VCaP (cell line): ENCODE measurements at regions not wholly inside any gene's neighbourhood (a gene's known extent, or its start where the extent isn't known, plus 50 kb on each side); places are given as distances from the start of the nearest gene placed in this dataset.

Source experiments
- H3K27ac ChIP-seq: fragments of 450-650 bp; 2 replicates; pipeline ENCODE4 v1.5.1; 2017
- CTCF ChIP-seq: fragments of 450-650 bp; conservative IDR thresholded peaks from 2 replicates; pipeline ENCODE4 v1.5.1; 2017; ENCODE audit warnings: mild to moderate bottlenecking, moderate library complexity

DNA sequence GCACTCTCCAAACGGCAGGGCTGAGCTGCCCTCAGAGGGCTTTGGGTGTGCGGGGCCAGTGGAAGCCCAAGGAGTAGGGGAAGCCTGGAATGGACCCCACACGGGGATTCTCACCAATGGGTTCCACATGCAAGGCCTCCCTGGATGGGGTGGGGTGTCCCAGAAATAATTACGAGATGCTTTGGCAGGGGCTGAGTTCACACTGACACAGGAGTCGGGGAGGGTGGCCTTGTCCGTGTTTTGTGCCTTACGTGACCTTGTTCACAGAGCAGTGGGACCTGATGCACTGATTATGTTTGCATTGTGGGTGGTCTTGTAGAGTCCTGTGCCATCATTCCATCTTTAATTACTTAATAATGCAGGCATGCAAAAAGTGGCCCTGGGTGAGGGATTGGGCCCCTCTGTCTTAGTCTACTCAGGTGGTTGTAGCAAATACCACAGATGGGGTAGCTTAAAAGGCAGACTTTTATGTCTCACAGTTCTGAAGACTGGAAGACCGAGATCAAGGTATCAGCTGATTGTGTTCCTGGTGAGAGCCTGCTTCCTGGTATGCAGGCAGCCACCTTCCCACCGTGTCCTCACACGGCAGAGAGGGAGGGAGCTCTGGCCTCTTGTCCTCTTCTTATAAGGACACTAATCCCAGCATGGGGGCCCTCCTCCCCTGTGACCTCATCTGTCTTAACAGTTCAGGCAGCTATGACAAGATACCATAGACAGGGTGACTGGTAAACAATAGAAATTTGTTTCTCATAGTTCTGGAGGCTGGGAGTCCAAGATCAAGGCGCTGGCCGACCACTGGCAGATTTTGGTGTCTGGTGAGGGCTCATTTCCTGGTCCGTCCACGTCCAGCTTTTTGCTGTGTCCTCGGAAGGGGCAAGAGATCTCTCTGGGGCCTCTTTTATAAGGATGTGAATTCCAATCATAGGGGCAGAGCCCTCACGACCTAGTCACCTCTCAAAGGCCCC is 239.4 kb downstream of the IRF8 start:
- no peak overlapping the region for H3K27ac ChIP-seq
- no peak for TF ChIP-seq CTCF

DNA sequence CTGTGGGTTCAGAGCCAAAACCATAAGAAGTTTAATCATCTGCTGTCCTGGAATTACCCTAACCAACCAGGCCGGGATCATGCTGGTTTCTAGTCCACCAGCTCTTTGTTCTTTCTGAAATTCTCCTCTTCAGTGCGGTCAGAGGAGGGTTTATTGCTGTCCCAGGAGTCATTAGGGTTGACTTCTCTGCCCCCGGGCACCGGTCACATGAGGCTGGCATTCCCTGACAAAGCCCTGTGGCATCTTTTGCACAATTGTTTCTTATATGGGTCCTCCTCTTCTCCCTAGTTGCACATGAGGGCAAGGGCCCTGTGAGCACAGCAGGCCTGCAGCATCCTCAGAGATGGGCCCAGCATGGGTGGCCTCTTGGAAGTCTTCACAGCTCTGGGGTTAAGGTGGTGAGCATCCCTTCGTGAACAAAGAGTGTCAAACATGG is 243.9 kb downstream of the IRF8 start:
- H3K27ac ChIP-seq = no peak overlapping the region
- TF ChIP-seq CTCF = no peak

DNA sequence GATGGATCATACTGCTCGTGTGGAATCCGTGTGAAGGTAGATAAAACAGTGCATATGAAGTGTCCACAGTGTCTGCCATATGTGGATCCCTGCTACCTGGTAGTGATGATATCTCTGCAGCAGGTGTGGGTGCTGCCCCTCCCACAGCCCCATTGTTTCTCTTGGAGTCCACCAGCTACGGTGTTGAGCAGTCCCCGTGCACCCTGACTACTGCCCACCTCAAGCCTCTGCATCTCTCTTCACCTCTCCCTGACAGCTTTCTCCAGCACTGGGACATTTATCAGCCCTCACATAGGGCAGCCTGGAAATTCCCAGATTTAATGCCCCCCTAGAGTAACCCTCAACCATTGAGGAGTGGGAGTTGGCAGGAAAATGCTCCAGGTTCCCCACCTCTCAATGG is 244.7 kb downstream of the IRF8 start:
- no peak overlapping the region for H3K27ac ChIP-seq
- no peak for TF ChIP-seq CTCF

- no peak for TF ChIP-seq CTCF
- no peak overlapping the region for H3K27ac ChIP-seq
Observed at GRCh38 chr16:86145669-86146068, 246.7 kb downstream of the IRF8 start.

DNA sequence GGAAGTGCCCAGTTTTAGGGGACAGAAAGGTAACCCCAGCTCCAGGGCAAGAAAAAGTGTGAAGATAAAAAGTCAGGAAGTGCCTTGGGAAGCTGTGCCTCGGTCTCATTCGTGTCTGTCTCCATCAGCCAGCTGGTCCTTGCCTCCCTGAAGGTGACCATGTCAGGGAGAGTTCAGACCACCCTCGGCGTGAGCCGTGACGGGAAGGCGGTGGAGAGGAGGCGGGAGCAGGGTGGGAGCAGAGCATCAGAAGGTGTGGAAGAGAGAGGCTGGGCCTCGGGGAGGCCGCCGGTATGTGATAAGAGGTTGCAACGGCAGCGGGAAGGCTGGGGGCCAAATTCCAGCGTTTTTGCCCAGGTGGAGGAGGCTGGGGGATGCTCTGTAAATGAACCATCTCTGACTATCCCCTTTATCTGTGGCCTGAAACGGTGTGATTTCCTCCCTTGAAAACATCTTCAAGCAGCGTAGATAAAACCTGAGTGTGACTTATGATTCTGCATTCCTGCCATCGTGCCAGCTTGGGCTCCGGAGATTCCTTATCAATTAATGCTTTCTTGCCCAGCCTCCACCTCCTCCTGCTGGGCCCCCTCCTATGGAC is 251.8 kb downstream of the IRF8 start:
- H3K27ac ChIP-seq = no peak overlapping the region
- no peak for TF ChIP-seq CTCF

DNA sequence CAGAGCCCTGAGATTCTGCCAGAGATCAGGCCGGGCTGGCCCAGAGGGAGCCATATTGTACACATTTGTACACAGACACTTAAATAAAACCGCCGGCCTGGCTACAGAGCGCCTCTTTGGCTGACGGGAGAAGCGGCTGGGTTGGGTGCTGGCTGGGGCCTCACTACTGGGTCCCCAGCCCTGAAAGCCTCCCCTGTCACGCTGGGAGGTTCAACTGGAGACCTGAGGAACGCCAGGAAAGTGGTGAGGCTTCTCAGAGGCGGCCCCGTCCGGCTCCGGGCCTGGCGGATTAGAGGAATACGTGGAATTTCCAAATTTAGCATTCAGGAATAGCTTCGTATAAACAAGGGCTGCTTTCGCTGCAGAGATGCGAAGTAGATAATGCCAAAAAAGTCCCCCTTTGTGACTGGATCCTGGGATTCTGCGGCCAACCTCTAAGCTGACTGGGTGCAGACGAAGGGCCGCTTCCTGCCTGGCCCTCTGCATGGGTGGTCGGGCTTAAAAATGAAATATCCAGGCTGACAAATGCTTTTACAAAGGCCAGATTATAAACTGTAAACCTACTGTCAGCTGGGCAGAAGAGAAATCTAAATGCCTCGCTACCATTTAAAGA is 252.4 kb downstream of the IRF8 start:
- no peak overlapping the region for H3K27ac ChIP-seq
- no peak for TF ChIP-seq CTCF

DNA sequence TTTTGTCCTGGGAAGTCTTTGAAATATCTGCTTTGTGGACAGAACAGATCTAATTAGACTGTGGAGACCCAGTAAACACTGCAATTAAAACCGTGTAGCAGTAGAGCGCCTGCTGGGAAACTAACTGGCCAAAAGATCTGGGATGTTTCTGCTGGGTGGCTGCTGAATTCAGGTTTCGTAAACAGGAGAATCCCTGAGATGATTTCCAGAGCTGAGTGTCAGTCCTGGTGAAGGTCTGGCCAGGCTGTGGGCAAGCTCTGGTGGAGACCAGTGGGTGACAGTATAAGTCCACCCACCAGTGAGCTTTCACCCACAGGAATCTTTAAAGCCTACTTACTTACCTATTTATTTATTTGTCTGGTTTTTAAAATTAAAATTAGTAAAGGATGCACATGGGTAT is 257.2 kb downstream of the IRF8 start:
- H3K27ac ChIP-seq = no peak overlapping the region
- no peak for TF ChIP-seq CTCF
